Right forelimb (tissue), 1 donor: ENCODE measurements at regions not wholly inside any gene's neighbourhood (a gene's known extent, or its start where the extent isn't known, plus 50 kb on each side); places are given as distances from the start of the nearest gene placed in this dataset.

ENCODE experiments used
- DNase-seq: peaks from one replicate; pipeline ENCODE4 v3.0.0-alpha.2; 2018

DNA sequence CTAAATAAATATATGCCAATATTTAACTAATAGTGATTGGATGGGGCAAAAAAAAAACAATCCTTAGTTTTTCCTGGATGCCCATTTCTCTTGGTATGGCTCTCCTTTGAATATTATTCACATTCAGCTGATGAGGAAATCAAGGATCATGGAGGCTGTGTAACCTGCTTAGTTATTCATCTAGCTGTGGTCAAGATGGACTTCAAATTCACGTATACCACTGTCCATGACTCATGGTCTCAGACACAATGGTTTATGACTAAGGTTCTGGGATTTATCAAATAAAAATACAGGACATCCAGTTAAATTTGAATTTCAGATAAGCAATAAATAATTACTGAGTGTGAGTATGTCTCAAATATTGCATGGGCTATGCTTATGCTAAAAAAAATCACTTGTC is 191.5 kb upstream of the CELF2 start:
- no peak for DNase-seq

DNA sequence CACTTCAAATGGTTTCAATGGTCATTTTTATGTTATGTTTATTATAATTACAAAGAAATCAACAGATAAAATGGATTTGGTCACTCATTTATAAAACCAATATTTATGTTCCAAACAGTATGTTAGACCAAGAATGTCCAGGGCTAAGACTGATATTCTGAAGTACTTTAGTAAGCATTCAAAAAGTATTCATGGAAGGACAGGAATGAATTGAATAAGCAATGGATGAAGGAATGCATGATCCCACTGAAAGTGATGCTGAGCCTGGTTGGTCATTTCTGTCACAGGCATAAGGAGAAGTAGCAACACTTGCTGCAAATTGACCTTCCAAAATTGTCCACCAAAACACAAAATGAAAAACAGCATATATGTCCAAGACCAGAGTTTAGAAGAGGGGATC is 189.0 kb upstream of the CELF2 start:
- no peak for DNase-seq

DNA sequence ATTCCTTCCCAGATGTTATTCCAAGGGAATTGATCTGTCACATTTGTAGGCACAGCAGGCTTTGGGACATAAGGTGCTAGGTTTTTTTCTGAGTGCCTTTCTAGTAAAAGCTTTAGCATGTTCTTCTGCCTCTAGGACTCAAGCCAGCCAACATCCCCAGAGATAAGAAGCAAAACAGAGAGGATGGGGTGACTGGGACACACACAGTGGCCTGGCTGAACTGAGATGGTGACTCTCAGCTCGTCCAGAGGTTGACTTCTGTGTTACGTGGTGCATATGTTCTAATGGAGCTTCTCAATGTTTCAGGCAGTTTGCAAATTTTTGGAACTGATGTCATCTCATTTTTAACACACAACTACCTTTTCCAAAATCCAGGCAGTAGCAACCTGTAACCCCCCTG is 188.1 kb upstream of the CELF2 start:
- DNase-seq = no peak

DNA sequence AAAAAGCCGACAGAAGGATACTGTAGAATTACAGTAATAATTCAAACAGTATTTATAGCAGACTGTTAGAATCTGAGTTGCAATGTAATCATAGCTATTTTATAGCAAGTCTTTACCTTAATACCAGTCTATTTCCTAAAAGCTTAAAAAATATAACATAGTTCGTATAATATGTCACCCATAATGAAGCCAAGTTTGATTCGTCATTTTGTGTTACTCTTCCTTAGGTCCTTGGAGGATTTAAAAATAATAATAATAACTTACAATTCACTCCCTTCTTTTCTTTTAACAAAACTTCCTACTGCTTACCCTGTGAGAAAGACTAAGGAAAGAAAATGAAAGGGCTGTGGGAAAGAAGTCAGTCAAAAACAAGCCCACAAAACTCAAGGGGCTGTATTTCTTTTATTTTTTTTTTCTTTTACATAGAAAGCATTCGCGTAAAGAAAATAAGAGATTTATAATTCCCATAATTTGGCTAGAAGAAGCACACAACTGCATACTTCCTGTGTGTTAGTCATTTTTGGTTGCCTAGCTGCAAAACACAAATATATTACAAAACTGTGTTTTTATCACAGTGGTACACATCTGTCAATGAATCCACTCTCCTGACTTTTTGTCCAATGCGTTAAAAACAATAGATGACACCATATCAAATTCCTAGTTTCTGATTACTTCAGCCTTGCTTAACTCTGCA is 187.2 kb upstream of the CELF2 start:
- no peak for DNase-seq

DNA sequence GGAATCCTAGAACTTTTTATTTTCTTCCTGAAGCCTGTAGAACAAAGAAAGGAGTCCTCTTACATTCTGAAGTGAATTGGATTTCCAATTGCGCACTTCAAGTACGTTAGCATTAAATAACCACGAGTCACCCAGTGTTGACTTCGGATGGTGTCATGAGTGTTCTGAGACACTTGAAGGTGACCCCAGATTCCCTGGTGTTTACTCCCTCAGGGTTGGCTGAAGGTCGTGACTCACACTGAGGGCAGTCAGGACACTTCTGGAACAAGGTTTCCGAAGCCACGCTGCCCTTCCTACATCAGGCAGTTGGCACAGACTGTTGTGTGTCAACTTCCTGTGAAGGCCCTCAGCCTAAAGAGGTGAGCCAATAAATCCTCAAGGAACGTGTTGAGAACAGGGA is 186.6 kb upstream of the CELF2 start:
- no peak for DNase-seq

DNA sequence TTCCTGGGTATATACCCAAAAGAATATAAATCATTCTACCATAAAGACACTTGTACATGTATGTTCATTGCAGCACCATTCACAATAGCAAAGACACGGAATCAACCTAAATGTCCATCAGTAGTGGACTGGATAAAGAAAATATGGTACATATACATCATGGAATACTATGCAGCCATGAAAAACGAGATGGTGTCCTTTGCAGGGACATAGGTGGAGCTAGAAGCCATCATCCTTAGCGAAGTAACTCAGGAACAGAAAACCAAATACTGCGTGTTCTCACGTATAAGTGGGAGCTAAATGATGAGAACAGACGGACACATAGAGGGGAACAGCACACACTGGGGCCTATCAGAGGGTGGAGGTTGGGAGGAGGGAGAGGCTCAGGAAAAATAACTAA is 183.7 kb upstream of the CELF2 start:
- no peak for DNase-seq

DNA sequence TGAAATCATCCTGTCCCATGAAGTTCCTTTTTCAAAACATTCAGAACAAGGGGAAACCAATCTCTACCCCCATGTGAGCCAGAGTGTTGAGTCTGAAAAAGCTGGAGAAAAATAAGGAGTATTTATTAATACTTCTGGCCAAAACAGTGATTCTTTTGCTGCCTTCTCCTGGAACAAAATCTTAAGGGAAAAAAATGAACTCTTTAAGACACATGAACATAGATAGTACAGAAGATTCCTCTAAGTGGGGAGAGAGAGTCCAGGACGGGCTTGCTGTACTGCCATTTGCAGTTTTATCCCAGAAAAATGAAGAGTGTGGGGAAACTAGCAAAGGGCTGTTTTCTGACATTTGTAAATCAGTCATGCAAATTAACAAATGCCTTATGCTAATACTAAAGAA is 173.4 kb upstream of the CELF2 start:
- no peak for DNase-seq

DNA sequence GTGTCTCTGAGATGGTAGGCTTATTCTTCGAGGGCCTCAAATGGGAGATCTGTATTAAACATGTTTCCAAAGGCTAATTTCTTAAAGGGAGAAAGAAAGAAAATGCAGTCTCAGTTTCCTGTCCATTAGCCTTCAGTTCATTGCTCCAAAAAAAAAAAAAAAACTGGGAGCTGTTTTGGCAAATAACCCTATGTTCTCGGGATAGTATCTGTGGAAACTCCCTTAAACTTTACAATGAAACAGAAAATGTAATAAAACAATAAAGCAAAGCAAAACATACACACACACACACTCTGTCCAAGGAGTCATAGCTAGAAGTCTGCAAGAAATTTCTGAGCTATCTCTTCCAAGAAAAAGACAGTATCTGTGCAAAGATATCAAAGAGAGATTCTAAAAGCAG is 172.5 kb upstream of the CELF2 start:
- DNase-seq = no peak

DNA sequence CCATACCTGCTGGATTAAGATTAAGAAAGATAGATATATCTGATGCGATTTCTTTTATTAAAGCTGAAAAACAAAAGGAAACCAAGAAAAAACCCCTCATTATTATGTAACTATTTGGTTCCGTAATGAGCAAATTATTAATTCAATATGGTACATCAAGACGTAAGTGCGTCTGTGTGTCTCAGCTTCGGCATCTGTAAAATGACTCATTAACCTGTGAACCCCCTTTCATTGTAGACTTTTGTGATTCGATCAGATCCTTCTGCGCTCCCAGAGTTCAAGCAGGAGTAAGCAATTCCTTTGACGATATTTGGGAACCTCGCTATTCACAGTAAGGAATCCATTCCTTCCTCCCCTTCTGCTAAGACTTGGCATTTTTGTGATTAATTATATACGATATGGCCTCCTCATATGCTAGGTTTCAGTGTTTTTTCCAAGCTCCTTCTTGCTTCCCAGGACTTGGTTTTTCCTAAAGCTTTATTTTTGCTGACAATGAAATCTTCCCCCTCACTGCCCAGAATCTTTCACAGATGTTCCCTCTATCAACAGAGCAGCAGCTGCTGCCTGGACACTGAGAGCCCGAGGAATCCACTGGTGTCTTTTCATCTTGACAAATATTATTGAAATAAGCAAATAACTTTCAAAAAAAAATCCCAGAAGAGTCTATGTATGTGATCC is 171.7 kb upstream of the CELF2 start:
- no peak for DNase-seq

DNA sequence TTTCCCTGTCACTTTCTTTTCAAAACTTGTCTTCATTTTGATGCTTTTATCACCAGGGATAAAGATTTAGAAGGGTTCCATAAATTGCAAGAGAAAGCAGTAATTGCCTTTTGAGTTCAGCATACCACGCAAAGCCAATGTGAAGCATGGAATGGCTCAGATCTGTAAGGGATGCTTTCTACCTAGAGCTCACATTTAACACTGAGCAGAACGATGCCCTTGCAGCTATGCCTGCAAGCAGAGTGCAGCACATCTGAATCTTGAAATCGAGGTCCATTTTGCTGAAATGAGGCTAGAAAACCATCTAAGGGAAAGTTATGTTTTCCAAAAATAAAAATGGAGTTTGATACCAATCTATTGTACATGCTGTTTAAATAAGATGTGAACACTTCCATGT is 171.2 kb upstream of the CELF2 start:
- no peak for DNase-seq

DNA sequence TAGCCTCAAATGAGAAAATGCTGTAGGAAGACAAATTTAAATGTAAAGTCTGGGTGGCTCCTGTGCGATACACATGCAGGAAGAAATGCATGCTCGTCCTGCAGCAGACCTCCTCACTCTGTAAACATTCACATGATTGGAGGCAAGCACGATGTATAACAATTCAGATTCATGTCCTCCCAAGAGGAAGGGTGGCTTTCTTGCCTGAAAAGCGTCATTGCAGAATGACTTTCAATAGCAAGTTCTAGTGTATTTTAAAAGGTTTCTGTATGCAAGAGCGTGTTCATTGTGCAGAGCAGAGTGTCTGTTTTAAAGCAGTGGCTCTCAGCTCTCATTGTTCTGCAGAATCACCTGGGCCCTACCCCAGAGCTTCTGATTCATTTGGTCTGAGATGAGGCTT is 170.3 kb upstream of the CELF2 start:
- DNase-seq = no peak

DNA sequence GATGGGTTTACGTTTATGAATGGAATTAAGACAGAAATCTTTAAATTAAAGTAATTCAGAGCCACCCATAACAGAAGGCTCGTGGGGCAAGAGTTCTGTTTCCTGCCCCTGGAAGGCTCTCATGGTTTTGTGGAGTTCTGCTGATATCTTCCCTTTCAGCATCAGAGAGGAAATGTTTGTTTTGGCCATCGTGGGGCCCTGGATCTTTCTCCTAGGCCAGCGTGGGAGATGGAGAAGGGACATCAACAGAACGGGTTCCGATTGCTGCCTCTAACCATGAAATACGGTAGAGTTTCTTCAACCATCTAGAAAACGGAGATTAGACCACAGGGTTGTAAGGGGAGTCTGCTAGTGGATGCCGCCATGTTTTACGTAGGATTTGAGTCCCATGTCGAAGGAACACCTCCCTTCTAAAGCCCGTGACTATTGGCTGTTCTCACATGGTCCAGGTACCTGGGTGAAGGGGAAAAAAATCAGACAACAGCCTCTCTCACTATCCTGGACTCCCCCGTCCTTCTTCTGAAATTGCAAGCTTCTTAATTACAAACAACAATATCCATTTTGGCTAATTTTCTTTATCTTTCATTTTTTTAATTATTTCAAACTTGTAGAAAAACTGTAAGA is 169.1 kb upstream of the CELF2 start:
- DNase-seq = no peak

DNA sequence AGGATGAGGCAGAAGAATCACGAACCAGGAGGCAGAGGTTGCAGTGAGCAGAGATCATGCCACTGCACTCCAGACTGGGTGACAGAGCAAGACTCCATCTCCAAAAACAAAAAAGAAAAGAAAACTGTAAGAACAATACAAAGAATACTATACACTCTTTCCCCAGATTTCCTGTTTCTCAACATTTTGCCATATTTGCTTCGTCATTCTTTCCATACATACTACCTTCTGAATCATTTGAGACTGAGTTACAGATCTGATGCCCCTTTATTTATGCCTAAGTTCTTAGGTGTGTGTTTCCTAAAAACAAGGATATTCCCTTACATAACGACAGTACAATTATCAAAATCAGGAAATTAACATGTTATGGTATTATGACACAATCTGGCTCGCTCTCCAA is 168.4 kb upstream of the CELF2 start:
- DNase-seq = no peak

DNA sequence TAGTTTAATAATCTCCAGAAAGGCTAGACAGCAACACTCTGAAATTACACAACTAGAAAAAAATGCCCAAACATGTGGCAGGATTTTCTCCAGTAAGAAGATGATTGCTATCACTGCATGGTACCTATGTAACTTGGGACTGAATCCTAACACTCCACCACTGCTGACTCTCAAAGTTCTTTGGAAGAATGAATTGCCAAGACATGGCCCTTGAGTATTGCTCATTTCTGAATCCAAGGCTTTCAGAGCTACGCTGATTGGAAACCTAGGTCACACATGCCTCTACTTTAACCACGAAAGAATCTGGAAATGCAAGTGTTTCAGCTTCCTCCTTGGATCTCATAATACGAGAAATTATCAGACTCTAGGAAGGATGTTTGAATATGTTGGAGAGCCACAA is 167.5 kb upstream of the CELF2 start:
- DNase-seq = no peak

DNA sequence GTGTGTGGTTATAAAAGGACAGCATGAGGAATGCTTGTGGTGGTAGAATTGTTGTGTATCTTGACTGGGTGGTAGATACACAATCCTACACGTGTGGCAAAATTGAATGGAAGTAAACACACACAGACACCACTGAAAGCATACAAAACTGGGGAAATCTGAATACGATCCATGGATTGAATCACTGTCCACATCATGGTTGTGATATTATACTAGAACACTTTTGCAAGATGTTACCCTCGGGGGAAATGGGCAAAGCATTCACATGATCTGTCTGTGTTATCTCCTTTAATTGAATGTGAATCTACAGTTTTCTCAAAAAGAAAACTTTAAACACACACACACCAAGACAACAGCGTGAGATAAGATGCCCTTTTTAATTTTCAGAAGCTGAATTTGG is 165.2 kb upstream of the CELF2 start:
- DNase-seq = no peak

DNA sequence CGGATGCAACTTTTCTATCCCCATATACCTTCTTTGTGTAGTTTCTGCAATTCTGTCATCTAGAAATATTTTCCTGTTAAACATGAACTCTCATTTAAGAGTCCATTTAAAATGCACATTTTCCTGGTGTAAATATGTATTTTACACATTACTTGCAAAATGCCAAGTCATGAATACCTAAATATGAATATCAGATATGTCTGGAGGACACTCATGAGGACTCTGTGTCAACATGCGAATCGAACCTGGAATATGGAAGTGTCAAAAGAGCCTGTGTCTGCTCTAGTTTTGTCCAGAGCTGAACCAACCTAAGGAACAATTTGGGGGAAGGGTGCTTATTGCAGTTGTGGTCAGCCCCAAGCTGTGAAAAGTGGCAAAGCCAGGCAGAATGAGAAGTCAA is 163.7 kb upstream of the CELF2 start:
- no peak for DNase-seq

DNA sequence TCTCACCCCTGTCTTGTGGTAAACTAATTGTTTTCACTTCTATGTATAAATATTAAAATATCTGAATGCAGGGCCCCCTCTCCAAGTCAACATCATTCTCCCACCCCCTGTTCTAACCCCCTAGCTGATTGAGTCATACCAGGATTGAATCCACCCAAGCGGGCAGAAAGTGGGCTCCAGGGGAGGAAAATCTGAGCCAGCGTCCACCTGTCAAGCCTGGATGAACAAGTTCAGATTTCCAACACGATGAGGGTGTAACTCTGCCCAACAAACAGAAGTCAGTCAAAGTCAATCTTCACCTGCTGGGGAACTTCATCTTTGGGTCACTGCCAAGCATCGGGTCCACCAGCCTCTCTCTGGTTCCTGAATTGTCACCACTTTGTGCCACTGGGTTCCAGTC is 162.9 kb upstream of the CELF2 start:
- no peak for DNase-seq

DNA sequence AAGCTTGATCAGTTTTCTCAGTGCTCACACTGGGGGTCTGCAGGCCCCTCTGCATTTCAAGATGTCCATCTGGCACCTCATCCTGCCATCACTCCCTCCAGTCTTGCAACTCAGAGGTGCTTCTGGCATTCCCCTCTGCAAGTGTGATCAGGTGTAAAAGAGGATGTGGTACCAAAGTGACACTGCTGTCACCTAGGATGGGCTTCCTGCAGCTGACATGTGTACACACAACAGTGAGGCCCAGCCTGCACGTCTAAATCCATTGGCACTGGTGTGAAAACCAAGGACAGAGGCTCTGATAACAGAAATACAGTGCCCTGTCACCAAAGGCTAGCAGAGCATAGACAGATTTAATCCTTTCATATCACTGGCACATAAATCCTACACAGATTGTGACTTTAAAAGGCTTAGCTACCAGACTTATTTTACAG is 162.5 kb upstream of the CELF2 start:
- no peak for DNase-seq

DNA sequence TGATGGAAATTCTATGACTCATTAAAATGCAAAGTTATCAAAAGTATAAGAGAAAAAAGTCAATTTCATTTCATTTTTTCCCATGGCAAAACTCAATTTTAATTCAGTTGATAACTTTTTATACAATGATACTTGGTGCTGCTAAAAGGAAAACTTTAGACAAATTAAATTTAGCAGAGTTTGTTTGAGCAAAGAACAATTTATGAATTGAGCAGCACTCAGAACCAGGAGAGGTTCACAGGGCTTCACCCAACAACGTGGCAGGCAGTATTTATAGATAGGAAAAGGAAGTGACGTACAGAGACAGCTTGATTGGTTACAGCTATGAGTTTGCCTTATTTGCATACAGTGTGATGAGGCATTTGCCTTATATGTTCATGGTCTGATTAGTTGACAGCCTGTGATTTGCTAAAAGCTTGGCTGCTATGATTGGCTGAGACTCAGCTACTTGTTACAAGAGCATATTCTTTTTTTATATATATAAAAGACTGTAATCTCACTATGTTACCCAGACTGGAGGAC is 157.2 kb upstream of the CELF2 start:
- DNase-seq = no peak

DNA sequence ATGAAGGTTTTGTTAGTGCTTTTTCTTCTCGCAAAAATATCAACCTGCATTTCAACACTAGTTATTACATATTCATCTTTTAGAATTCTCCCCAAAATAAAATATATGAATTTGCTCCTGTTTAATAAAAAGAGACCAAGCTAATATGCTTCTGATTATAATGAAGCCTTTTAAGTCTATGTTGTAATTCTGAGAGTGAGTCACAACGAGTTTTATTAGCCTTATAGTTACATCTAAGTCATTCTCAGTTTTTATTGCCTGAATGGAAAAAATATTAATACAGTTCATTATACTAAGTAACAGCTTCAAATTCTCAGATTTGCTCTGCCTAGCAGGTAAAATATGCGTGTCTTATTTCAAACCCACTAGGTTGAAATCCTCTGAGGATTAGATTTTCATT is 152.4 kb upstream of the CELF2 start:
- no peak for DNase-seq

DNA sequence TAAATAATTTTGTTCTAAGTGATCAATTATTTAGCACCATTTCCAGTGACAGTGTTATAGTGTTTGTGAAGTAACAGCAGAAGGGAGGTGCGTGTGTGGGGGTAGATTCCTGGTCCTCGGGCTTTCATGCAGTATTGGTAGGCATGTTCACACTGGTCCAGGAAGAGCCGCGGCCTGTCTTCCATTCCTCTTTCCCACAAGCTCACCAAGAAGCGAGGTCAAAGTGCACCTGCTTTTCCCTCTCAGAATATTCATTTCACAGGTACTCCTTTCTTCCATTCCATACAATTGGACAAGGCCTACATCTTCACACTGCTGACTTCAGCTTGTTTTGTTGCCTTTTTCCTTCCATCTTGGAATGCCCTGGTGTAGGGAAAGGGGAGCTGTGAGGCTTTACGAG is 151.8 kb upstream of the CELF2 start:
- DNase-seq = no peak

DNA sequence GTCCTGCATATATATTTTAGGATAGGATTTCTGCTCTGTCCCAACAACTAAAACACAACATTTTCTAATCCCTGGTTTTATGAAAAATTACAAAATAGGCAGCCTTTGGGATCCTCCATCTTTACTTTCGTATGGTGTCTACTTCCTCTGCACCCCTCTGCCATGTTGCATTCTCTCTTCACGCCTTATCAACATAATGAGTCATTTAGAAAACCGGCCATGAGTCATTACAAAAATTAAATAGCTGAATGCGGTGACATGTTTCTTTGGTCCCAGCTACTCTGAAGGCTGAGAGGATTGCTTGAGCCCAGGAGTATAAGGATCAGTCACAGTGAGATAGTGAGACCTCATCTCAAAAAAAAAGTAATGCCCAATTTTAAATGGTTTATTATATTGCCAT is 148.1 kb upstream of the CELF2 start:
- DNase-seq = no peak

DNA sequence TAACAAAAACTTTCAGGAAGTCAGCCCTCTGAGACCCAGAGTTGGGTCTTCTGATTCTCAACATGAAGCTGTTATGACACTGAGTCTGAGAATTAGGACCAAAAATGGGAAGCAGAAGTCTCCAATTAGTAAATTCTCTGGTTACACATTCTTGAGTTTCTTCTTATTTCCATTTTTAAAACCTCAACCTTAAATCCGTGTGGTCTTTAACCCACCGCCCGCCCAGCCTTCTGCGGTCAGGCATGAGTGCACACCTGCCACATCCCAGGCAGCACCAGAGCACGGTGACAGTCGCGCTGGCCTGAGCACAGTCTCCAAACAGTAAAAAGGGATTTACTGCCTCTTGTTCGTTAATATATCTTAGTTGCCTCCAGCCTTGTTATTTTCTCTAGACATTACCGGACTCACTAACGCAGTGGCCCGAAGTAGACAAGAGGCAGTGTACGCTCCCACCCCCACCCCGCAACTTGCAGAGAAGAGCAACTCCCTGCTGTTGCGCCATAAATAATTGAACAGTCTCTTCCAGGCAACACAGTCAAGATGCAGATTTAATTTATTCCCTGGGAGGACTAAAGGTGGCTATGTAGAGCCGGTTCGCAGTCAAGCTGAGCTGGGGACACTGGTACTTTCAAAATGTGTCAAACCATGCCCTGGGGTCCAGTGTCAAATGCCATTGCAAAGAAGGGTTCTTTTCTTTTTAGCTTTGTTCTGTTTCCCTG is 147.0 kb upstream of the CELF2 start:
- no peak for DNase-seq

DNA sequence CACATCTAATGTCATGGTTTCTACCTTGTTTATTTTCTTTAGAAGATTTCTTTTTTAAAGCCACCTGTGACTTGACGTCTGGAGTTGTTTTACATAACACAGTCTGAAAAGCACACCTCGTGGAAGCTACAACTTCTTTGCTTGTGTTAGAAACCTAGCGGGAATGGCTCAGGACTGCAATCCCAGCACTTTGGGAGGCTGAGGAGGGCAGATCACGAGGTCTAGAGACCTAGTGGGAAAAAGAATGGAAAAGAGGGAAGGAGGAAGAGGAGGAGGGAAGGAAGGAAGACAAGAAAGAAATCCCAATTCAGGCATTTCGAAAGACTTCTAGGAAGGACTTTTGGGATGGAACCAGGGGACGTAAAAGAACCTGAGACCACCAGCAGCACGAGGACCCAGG is 146.3 kb upstream of the CELF2 start:
- no peak for DNase-seq
